ENCODE measurements at regions not wholly inside any gene's neighbourhood (a gene's known extent, or its start where the extent isn't known, plus 50 kb on each side); places are given as distances from the start of the nearest gene placed in this dataset.

DNA sequence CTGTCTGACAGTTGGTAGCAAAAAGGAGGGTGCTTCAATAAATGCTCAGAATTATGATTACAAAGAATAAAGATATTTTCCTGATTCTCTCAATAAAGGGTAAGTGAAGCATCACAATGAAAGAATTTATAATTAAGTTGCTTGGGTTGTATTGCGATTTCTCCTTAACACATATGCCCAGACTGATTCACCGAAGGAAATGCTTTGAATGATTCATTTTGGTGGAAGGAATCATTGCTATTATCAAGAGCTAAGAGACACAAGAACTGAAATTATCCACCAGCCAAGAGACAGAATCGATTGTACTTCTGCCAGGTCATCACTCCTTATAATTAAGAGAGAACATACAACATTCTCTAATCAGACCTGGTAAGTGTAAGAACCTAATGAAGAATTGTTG lies 301.4 kb downstream of the NR4A2 start:
- TF ChIP-seq POLR2A (IDR thresholded peaks at IDR 0.05): no peak
- TF ChIP-seq, protein P1, sequence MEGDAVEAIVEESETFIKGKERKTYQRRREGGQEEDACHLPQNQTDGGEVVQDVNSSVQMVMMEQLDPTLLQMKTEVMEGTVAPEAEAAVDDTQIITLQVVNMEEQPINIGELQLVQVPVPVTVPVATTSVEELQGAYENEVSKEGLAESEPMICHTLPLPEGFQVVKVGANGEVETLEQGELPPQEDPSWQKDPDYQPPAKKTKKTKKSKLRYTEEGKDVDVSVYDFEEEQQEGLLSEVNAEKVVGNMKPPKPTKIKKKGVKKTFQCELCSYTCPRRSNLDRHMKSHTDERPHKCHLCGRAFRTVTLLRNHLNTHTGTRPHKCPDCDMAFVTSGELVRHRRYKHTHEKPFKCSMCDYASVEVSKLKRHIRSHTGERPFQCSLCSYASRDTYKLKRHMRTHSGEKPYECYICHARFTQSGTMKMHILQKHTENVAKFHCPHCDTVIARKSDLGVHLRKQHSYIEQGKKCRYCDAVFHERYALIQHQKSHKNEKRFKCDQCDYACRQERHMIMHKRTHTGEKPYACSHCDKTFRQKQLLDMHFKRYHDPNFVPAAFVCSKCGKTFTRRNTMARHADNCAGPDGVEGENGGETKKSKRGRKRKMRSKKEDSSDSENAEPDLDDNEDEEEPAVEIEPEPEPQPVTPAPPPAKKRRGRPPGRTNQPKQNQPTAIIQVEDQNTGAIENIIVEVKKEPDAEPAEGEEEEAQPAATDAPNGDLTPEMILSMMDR (IDR thresholded peaks at IDR 0.05): no peak
- no peak for TF ChIP-seq POLR2AphosphoS5 (IDR thresholded peaks at IDR 0.05)
- no peak for TF ChIP-seq EP300 (IDR thresholded peaks at IDR 0.05)
